Caco-2 (cell line): ENCODE measurements at regions not wholly inside any gene's neighbourhood (a gene's known extent, or its start where the extent isn't known, plus 50 kb on each side); places are given as distances from the start of the nearest gene placed in this dataset.

ENCODE experiments used
- BruUV-seq: library from RNA; stranded (reverse); fragments of 400-500 nt; replicated peaks from 2 replicates; lab custom pipeline; 2021; lab: Mats Ljungman, UMichigan
- CTCF ChIA-PET: fragments of 300-600 bp; sonication (Branson Sonifier 250); formaldehyde crosslinking; loops from one replicate; lab custom pipeline; 2022; ENCODE audit warnings: antibody characterized with exemption; lab: Charles Lee
- POLR2A ChIA-PET: fragments of 300-600 bp; sonication (Branson Sonifier 250); formaldehyde crosslinking; loops from one replicate; lab custom pipeline; 2022; ENCODE audit warnings: antibody characterized with exemption; lab: Charles Lee
- DNase-seq, 2 experiments: peaks; one replicate each; pipeline versions ENCODE4 v3.0.0 to v3.0.0-alpha.2; 2020 to 2022
- H3K27me3 ChIP-seq: replicated peaks from 2 replicates; pipeline ENCODE4 v1.6.0; 2011; ENCODE audit warnings: low read length; ENCODE audit not compliant: control insufficient read depth, insufficient read depth
- H3K36me3 ChIP-seq: 2 replicates; pipeline ENCODE4 v1.5.1; 2011; ENCODE audit warnings: low read length; ENCODE audit not compliant: control insufficient read depth, insufficient read depth
- H3K4me1 ChIP-seq: fragments of 250-450 bp; sonication (Bioruptor Pico); 2 replicates; pipeline ENCODE4 v1.5.1; 2020; ENCODE audit warnings: mild to moderate bottlenecking
- H3K4me3 ChIP-seq: 2 replicates; pipeline ENCODE4 v1.5.1; 2011; ENCODE audit warnings: low read depth, mild to moderate bottlenecking, control low read depth, low read length
- H3K9me3 ChIP-seq: fragments of 250-450 bp; sonication (Bioruptor Pico); 2 replicates; pipeline ENCODE4 v1.5.1; 2020; ENCODE audit warnings: mild to moderate bottlenecking, moderate library complexity
- H3K27ac Mint-ChIP-seq: one replicate; pipeline ENCODE4 v1.8.0; 2022; ENCODE audit warnings: mixed read lengths; ENCODE audit not compliant: unreplicated experiment
- H3K27me3 Mint-ChIP-seq: one replicate; pipeline ENCODE4 v1.8.0; 2022; ENCODE audit warnings: mixed read lengths; ENCODE audit not compliant: insufficient read depth, unreplicated experiment
- H3K36me3 Mint-ChIP-seq: one replicate; pipeline ENCODE4 v1.8.0; 2022; ENCODE audit warnings: mild to moderate bottlenecking, mixed read lengths; ENCODE audit not compliant: insufficient read depth, unreplicated experiment
- H3K4me1 Mint-ChIP-seq: one replicate; pipeline ENCODE4 v1.8.0; 2022; ENCODE audit warnings: low read depth, mixed read lengths; ENCODE audit not compliant: unreplicated experiment
- H3K4me3 Mint-ChIP-seq: one replicate; pipeline ENCODE4 v1.8.0; 2022; ENCODE audit warnings: mild to moderate bottlenecking, moderate library complexity, mixed read lengths; ENCODE audit not compliant: unreplicated experiment
- H3K9me3 Mint-ChIP-seq: one replicate; pipeline ENCODE4 v1.8.0; 2022; ENCODE audit warnings: mixed read lengths; ENCODE audit not compliant: unreplicated experiment
- intact Hi-C: fragments of 100-400 bp; cut with micrococcal nuclease; formaldehyde crosslinking; loops from one replicate; pipeline ENCODE4 v1.10.0; 2022; ENCODE audit not compliant: unreplicated experiment
- TF ChIP-seq, protein P1 (sequence below), 2 experiments: fragments of 200-600 bp in 1 of 2; IDR thresholded peaks; 1 replicate in 1 of 2; 2 replicates in 1 of 2; pipeline versions ENCODE4 v1.5.1 to v1.8.0; 2011 to 2022; ENCODE audit warnings: antibody characterized with exemption in 1 of 2, control low read depth in 1 of 2, inconsistent platforms in 1 of 2, low read depth in 1 of 2, low read length in 1 of 2, mild to moderate bottlenecking in 1 of 2, moderate library complexity in 1 of 2; ENCODE audit not compliant: insufficient read depth in 1 of 2, severe bottlenecking in 1 of 2, unreplicated experiment in 1 of 2

DNA sequence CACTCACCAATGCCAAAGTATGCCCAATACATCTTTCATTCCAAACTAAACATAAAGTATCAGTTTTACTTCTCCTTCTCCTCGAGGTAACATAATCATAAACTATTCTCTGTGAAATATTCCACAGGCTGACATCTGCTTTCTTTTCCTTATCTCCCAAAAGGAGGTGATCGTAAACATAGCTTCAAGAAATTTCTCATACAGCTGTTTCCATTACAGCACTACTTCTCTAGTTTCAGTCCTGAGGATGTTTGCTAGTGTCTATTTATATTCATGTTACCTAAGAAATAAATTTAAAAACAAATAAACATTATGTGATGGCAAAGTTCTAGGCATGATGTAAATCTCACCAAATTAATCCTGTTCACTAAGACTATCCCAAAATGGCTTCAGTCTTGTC, 90.1 kb upstream of the CPSF6 start:
- TF ChIP-seq, protein P1, sequence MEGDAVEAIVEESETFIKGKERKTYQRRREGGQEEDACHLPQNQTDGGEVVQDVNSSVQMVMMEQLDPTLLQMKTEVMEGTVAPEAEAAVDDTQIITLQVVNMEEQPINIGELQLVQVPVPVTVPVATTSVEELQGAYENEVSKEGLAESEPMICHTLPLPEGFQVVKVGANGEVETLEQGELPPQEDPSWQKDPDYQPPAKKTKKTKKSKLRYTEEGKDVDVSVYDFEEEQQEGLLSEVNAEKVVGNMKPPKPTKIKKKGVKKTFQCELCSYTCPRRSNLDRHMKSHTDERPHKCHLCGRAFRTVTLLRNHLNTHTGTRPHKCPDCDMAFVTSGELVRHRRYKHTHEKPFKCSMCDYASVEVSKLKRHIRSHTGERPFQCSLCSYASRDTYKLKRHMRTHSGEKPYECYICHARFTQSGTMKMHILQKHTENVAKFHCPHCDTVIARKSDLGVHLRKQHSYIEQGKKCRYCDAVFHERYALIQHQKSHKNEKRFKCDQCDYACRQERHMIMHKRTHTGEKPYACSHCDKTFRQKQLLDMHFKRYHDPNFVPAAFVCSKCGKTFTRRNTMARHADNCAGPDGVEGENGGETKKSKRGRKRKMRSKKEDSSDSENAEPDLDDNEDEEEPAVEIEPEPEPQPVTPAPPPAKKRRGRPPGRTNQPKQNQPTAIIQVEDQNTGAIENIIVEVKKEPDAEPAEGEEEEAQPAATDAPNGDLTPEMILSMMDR (IDR thresholded peaks at IDR 0.05; ENCODE audit: insufficient read depth in 1 of 2, low read depth in 1 of 2, low read length in 1 of 2, severe bottlenecking in 1 of 2, unreplicated experiment in 1 of 2) = no peak
- Histone ChIP-seq H3K9me3 (no peaks in the 10 kb centered on the region), H3K27me3 (no peaks in the 10 kb centered on the region), H3K4me1 (peaks cover 14% of the 10 kb centered on the region; the same call in 1 of the 2 replicates), H3K4me3 (no peak overlapping the region), H3K36me3 (no peaks in the 10 kb centered on the region)
- H3K9me3 Mint-ChIP-seq = no peaks in the 10 kb centered on the region
- DNase-seq = no peak
- ChIA-PET CTCF (no interaction called here), POLR2A (no interaction called here)
- intact Hi-C loops = no loop called here
- BruUV-seq = no TSS peak
- no peaks in the 10 kb centered on the region for H3K36me3 Mint-ChIP-seq
- H3K27me3 Mint-ChIP-seq = no peaks in the 10 kb centered on the region
- no peak overlapping the region for H3K4me3 Mint-ChIP-seq
- peaks cover 6% of the 10 kb centered on the region for H3K4me1 Mint-ChIP-seq
- no peak overlapping the region for H3K27ac Mint-ChIP-seq

DNA sequence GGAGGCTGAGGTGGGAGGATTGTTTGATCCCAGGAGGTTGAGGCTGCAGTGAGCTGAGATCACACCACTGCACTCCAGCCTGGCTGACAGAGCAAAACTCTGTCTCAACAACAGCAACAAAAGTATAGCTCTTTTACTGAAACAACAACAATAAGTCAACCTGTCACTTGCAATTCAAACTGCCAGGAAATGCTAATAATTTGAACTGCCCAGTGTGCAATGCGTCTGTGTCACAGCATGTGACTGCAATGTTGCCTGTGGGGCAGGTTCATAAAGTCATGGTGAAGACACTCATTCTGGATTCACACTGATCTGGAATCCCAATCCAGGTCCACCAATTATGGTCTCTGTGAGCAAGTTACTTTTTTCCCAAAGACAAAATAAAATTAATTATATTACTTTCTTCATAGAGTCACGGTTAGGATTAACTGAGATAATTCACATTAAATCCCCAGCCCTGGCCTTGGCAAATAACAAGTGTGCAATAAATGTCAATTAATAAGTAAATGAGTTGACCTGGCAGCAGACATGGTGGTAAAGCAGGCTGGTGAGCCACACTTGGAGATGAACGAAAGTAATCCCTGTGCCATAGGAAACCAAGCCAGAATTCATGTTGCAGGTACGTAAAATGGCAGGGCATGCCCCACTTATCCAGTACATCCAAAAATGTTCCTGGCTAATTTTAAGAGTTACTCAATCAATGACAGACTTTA, 89.1 kb upstream of the CPSF6 start:
- no peaks in the 10 kb centered on the region for H3K36me3 ChIP-seq
- no peaks in the 10 kb centered on the region for H3K27me3 ChIP-seq
- H3K4me1 ChIP-seq = peaks cover 14% of the 10 kb centered on the region; the same call in 1 of the 2 replicates
- no peak overlapping the region for H3K4me3 Mint-ChIP-seq
- H3K27me3 Mint-ChIP-seq = no peaks in the 10 kb centered on the region
- POLR2A ChIA-PET = no interaction called here
- TF ChIP-seq, protein P1 (IDR thresholded peaks at IDR 0.05; ENCODE audit: insufficient read depth in 1 of 2, low read depth in 1 of 2, low read length in 1 of 2, severe bottlenecking in 1 of 2, unreplicated experiment in 1 of 2) = no peak
- no peak for DNase-seq
- no peaks in the 10 kb centered on the region for H3K9me3 Mint-ChIP-seq
- intact Hi-C loops = loop anchor here (5.0 to 10.0 kb wide), 4 partner anchors 137 to 485 kb away; no protein-coding TSS in a partner anchor
- no peaks in the 10 kb centered on the region for H3K36me3 Mint-ChIP-seq
- CTCF ChIA-PET = no interaction called here
- no peak overlapping the region for H3K4me3 ChIP-seq
- H3K4me1 Mint-ChIP-seq = peaks cover 6% of the 10 kb centered on the region
- no peak overlapping the region for H3K27ac Mint-ChIP-seq
- no TSS peak for BruUV-seq
- no peaks in the 10 kb centered on the region for H3K9me3 ChIP-seq

DNA sequence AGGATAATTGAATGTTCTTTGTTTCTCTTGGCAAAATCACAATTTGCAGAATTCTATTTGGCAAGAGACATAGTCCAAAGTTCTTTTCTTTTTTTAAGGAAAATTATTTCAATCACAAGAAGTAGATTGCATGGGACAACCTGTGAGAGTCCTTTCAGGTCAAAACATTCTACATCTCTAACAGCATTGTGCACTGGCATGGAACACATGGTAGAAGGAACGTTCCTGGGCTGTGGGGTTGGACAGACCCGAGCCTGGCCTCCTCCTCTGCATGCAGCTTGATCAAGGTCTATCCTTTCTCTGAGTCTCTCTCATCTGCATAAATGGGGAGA, 88.6 kb upstream of the CPSF6 start:
- Mint-ChIP-seq H3K4me1 (peaks cover 6% of the 10 kb centered on the region), H3K27ac (no peak overlapping the region), H3K9me3 (no peaks in the 10 kb centered on the region), H3K4me3 (no peak overlapping the region), H3K36me3 (no peaks in the 10 kb centered on the region), H3K27me3 (no peaks in the 10 kb centered on the region)
- CTCF ChIA-PET = no interaction called here
- POLR2A ChIA-PET = no interaction called here
- BruUV-seq = no TSS peak
- no peaks in the 10 kb centered on the region for H3K9me3 ChIP-seq
- TF ChIP-seq, protein P1 (IDR thresholded peaks at IDR 0.05; ENCODE audit: insufficient read depth in 1 of 2, low read depth in 1 of 2, low read length in 1 of 2, severe bottlenecking in 1 of 2, unreplicated experiment in 1 of 2) = no peak
- DNase-seq = no peak
- intact Hi-C loops = loop anchor here (5.0 to 10.0 kb wide), 4 partner anchors 137 to 484 kb away; no protein-coding TSS in a partner anchor
- H3K27me3 ChIP-seq = no peaks in the 10 kb centered on the region
- no peak overlapping the region for H3K4me3 ChIP-seq
- H3K36me3 ChIP-seq = no peaks in the 10 kb centered on the region
- peaks cover 14% of the 10 kb centered on the region; the same call in 1 of the 2 replicates for H3K4me1 ChIP-seq
